Transverse colon (tissue), 4 donors: ENCODE measurements at regions not wholly inside any gene's neighbourhood (a gene's known extent, or its start where the extent isn't known, plus 50 kb on each side); places are given as distances from the start of the nearest gene placed in this dataset.

Source experiments
- CTCF ChIP-seq, 5 experiments: fragments of 200-600 bp in 3 of 5; fragments of 450-650 bp in 2 of 5; sonication (generic) in 3 of 5; IDR thresholded peaks; 1 replicate in 2 of 5; 2 replicates in 3 of 5; pipeline ENCODE4 v1.5.1; 2016 to 2017; ENCODE audit warnings: antibody characterized with exemption in 5 of 5, inconsistent platforms in 3 of 5, mild to moderate bottlenecking in 2 of 5, moderate library complexity in 1 of 5
- POLR2A ChIP-seq: fragments of 450-650 bp; IDR thresholded peaks from one replicate; pipeline ENCODE4 v1.6.1; 2016; ENCODE audit warnings: antibody characterized with exemption, mild to moderate bottlenecking, moderate library complexity
- POLR2AphosphoS5 ChIP-seq, 3 donors: sonication (generic); formaldehyde crosslinking; IDR thresholded peaks; one replicate each; pipeline ENCODE4 v1.6.1; 2016; ENCODE audit warnings: antibody characterized with exemption in 3 of 3

DNA sequence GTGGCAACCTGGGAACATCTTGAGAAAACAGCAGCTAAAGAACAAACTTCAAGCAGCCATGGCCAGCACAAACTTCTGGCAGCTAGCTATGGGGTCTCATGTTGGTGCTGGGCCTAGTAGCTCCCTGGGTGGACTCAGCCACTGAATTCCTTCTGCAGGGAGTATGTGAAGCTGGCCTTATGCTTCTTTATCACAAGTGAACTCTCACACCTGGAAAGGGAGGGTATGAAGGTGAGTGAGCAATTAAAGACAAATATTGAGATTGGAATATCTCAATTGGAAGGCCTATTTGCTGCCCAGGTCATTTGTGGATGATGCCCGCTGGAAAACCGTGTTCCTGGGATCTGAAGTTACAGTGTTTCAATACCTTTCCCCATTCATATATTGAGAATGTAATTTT, 153.3 kb upstream of the RPS6KA3 start:
- TF ChIP-seq CTCF (IDR thresholded peaks at IDR 0.05) (no peak), POLR2A (no peak), POLR2AphosphoS5 (IDR thresholded peaks at IDR 0.05) (no peak)
